ENCODE measurements at regions not wholly inside any gene's neighbourhood (a gene's known extent, or its start where the extent isn't known, plus 50 kb on each side); places are given as distances from the start of the nearest gene placed in this dataset.

DNA sequence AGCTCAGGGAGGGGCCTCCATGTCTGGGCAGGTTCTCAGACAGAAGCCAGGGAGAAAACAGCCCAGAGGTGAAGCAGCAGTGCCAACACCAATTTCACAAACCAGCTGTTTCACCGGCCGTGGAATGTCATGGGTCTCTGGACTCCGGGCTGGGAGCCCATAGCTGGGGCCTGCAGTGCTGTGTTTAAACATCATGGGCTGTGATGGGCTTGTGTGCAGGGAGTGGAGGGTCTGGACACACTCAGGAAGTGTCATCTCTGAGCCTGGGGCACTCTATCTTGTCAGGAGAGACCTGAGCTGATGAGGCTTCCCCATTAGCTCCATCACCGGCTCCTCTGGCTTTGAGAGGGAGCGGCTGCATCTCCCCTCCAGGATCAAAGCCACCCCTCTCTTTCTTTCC lies 173.6 kb upstream of the IGSF21 start:
- no peak for DNase-seq

DNA sequence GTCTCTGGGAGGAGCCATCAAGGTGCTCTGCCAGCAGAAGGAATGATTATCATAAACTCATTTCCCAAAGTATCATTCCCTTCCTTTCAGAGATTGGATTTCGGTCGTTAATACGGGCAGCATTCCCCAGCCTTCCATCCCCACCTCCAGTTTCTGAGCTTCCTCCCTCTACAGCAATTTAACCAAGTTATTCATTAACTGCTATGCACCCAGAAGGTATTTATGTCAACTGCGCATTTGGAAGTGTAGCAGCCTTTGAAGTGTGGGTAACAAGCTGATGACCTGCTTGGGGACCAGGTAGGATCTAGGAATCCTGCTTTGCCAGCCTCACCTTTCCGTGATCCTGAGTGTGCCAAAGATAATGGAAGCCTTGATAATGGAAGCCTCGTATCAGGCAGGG lies 172.4 kb upstream of the IGSF21 start:
- no peak for DNase-seq

DNA sequence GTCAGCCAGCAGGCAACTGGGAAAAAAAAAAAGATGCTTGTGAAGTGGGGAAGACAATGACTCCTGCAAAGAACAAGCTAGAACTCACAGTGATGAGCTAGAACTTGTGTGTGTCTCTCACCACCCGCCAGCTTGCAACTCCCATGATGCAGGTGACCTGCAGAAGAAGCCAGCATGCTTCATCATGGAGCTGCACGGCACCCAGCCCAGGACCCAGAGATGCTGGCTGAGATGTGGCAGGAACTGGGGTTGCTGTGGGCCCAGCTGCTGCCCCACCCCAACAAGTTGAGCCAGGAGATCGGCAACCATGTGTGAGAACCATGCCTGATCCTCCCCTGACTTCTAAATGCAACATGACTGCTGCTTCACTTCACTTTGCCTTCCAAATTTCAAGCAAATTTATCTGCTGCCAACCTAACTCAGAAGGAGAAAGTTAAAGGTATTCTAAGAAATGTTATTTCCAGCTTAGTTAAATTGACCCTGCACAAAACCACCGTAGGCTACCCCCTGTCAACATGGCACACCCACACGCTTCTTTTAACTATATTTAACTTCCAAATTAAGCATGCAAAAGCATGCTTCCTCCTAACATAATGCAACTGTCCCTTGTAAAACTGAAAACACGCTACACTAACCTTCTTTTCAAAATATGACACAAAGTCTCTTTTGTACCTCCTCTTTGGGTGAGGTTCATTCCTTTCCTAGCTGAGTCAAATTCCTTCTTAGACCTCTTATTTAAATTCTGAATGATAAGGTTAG lies 166.0 kb upstream of the IGSF21 start:
- DNase-seq, result no peak

DNA sequence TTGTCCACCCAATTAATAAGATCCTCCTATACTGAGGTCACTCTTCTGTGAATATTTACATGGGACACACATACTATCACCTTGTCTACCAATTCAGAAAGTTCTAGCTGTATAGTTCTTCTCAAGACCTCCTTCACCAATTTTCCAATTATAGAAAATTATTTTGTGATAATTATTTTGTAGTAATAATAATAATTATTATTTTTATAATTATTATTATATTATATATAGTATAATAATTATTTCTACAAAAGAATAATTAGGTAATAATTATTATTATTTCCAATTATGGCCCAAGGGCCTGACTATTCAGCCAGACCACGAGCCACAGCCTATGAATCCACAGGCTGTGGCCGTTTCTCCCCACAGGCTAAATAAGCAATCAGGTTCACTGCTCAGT lies 164.1 kb upstream of the IGSF21 start:
- DNase-seq, result no peak

DNA sequence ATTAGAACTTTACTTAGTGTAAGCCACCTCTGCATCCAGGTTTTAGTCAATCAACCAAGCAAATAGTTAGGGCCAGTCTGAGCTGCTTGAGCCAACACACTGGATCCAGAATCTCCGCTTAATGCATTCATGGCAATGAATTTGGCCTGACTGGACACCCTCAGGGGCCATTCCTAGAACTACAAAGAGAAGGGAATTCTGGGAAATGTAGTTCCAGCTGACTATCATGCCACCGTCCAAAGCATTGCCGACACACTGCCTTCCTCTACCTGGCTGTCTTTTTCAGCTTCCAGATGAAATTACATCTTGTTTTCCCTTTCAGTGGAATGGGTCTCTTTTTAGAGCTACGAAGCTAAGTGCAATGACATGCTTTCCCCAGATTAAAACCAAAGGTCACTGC lies 163.0 kb upstream of the IGSF21 start:
- no peak for DNase-seq

DNA sequence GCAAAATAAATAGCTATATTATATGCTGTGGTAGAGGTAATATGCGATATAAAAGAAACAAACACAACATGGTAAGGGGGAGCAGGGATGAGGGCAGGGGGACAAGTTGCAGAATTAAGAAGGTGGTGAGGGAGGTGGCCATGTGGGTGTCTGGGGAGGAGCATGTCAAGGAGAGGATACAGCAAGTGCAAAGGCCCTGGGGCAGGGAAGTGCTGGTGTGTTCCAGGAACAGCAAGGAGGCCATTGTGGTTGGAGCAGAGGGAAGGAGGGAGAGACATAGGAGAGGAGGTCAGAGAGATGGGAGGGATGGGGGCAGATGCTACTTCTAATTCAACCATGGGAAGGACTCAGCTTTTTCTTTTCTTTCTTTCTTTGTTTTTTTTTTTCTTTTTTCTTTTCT lies 161.2 kb upstream of the IGSF21 start:
- no peak for DNase-seq

DNA sequence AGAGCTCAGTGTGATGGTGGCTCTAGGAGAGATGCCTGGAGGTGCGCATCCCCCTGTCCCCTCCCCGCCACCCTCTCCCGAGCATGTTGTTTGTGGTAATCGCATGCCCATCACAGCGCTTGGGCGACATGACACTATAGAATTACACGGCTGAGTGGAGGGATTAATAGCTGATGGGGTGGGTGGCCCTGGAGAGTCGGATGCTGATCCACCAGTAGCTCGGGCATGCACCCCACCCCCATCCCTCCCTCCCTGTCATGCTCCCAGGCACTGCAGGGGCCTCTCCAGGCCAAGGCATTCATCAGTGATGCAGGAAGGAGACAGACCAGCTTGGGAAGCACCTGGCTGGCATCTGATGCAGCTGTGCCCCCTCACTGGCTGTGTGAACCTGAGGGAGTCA lies 159.0 kb upstream of the IGSF21 start:
- DNase-seq, result no peak

DNA sequence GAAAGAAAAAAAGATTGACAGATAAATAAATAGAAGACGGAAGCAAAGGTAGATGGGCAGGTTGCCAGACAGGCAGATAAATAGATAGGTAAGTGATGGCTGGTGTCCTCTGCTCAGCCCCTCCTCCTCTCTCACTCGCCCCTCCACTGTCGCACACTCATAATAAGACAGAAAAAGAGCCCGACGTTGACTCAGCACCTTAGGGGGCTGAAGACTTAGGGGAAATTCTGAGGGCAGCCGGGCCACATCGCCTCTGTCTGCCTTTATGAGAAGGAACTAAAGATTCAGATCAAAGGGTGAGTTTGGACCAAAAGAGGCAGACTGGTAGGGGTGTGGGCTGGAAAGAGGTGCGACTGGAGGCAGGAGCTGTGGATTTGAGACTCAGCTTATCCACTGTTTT lies 158.1 kb upstream of the IGSF21 start:
- DNase-seq, result no peak

DNA sequence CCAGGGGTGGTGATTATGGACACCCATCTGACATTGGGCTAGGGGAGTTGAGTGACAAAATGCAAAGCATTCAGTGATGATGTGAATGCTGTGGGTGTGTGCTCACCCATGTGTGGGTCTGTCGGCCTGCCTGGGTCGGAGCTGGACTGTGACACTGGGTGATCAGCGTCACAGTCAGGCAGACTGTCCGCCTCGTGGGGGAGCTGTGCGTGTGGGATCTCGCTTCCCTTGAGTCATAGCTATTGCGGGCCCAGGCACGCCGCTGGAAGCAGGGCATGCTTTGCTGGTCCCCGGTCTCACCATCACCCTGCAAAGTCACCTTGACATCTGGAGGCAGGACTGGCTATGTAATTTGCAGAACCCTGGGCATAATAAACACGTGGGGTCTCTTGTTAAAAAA lies 156.9 kb upstream of the IGSF21 start:
- DNase-seq, result no peak

DNA sequence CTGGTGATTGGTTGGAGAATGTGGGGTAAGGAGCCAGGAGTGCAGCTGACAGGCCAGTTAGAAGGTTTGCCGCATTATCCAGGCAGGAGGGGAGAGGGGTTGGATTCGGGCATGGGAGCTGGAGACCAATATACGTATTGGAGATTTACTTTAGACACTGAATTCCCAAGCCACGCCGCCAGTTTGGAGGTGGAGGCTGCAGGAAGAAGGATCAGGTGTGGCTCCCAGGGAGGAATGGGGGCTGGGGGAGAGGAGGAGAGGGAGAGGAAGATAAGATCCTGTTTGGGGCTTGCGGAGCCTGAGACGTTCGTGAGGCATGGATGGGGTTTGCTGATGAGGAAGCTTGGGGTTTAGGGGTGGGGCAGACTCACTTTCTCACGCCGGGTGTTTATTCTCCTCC lies 155.1 kb upstream of the IGSF21 start:
- no peak for DNase-seq

DNA sequence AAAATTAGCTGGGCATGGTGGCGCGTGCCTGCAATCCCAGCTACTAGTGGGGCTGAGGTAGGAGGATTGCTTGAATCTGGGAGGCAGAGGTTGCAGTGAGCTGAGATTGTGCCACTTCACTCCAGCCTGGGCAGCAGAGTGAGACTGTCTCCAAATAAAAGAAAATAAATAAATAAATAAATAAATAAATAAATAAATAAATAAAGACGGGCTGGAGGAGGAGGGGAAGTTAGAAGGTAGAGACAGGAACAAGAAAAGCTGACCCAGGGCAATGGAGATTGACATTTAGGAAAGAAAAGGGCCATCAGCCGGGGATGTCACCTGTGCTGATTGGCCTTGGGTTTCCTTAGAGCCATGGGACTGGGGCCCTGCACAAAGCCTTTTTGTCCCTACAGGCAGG lies 153.7 kb upstream of the IGSF21 start:
- no peak for DNase-seq

DNA sequence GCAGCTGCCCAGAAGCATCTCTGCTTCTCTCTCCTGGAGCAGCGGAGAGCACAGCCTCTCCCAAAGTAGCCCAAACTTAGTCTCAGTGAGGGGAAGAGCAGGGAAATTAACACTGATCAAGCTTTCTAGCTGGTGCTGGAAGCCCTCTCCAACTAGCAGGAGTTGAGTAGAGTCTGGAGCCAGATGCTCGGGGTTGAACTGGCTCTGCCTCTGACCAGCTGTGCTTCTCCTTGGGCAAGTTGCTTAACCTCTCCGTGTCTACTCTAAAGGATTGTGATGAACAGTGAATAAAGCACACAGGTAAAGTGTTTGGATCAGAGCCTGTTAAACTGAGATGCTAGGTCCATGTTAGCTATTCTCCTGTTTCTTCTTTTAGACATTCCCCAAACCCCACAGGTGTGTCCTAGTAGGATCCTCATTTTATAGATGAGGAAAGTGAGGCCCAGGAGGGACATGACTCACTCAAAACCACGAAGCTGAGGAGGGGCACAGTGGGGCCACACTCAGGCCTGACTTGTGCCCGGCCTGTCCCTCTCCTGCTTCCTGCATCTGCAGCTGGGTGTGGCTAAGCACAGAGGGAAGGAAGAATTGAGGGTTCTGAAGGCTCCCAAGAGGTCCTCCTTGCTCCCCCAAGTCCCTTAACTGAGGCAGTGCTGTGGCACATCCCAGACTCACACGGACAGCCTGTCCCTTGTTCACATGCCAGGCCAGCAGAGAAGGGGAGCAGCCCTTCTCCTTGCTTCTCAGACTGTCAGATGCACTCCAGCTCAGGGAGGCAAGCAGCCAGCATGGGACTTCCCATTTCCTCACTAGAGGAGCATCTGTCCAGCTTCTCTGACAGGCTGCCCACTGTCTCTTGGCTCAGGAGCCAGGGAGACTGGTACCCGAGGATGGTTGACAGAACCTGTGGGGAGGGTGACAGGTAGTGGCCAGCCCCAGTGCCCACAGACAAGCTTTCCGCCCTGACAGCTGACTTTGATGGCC lies 152.0 kb upstream of the IGSF21 start:
- no peak for DNase-seq

DNA sequence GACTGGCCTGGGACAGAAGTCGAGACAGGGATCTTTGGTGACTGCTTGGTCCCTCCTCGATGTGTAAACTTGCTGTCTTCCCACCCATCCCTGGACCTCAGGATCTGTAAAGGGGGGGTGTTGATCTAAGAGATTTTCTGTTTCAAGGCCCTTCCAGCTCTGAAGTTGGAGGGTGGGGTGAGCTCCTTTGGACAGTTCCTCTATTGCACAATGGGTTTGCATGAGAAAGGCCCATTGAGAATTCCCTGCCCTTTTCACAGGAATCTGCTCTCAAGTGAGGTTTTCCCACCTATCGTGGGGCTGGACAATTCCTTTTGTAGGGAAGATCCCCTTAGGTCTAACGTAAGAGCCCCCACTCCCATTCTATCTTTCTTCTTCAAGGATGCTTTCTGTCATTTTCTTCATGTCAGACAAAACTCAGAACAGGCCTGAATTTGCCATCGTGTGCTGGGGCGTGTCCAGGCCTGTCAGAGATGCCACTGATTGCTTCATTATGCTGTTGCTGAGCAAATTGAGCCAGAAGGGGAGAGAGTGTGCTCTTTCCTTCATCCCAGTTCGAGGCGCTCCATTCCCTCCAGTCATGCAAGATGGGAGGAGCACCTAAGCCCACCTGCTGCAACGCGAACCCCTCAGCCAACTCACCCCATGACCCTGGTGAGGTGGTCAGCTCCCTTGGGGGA lies 149.9 kb upstream of the IGSF21 start:
- no peak for DNase-seq

DNA sequence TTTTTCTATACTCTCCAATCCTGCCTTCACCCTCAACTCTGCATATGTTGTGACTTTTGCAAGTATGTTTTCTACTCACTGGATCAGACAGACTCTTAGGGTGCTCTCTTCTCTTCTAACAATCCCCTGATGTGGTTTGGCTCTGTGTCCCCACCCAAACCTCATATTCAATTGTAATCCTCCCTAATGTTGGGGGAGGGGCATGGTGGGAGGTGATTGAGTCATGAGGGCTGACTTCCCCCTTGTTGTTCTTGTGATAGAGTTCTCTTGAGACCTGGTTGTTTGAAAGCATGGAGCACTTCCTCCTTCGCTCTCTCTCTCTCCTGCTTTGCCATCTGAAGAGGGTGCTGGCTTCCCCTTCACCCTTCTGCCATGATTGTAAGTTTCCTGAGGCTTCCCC lies 148.9 kb upstream of the IGSF21 start:
- DNase-seq, result no peak

DNA sequence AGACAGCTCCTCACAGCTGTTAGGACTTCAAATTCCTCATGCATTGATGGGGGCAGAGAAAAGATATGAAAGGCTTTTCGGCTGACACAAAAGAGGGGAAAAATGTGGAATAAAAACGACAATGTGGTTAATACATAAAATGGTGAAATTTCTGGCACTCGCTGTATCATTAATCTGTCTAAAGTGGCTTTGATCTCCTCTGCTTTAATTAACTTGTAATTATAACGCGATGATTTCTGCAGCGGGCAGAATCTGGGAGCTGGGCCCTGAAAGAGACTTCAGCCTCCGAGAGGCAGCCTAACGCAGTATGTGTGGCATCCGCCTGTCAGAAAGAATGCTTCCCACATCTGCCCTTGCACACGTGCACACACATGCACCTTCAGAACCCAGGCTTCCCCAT lies 144.1 kb upstream of the IGSF21 start:
- no peak for DNase-seq

DNA sequence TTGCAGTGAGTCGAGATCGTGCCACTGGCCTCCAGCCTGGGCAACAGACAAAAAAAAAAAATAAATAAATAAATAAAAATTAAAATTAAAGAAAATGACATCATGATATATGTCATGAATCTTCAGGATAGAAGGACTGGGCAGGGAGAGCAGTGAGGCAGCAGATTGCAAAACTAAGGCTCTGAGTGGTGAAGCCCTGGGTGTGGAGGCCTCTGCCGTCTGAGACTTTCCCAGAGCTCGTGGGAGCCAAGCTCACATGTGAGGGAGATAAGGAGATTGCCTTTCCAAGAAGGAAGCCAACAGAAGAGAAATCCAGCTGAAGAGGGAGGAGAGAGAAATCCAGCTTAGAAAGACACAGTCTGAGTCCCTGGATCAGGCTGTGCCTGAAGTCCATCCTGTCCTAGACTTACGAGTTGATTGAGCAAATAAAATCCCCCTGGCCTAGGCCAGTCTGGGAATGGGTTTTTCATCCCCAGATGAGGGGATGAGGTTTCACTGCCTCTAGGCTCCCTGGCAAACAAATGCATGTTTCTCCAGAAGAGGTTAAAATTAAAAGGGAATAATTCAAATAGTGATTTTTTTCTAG lies 142.0 kb upstream of the IGSF21 start:
- no peak for DNase-seq

DNA sequence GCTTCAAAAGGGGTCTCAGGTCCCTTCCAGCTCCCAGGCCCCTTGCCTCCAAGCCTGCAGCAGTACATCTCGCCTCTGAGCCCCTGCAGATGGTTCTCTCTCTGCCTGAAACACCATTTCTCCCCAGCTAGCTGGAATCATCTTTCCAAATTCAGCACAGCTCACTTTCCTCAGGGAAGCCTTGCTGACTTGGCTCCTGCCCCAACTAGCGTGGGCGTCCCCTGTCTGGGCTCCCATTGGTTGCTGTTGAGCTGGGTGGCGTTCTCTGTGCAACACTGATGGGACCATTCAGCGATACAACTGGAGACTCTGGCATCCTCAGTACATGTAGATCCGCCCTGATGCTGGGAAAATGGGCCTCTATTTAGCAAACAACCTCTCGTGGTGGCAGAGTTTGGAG lies 141.3 kb upstream of the IGSF21 start:
- DNase-seq, result no peak

DNA sequence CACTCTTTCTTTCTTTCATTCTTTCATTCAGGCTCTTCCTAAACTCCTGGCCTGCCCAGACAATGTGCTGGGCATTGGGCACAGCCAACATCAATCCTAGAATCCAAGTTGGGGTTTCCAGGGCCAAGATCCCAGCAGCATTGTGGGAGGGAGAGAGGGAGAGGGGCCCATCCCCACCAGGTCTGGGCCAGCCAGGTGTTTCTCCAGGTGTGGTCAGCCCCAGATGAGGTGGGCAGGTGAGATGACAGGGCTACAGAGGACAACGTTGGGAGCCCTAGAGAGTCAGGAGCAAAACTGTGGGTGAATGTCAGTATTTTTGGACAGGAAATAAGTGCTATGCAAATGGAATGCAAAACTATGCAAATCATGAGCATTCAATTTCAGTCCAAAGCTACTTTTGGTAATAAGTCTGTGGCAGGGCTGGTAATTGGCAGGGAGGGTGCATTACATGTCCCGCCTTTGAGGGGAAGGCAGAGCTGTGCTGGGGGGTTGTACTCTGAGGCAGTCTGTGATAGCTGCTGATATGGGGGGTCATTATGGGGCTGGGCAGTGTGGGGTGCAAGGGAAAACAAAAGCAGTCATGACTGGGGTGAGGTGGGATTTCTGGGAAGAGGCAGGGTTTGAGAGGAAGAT lies 139.9 kb upstream of the IGSF21 start:
- no peak for DNase-seq

DNA sequence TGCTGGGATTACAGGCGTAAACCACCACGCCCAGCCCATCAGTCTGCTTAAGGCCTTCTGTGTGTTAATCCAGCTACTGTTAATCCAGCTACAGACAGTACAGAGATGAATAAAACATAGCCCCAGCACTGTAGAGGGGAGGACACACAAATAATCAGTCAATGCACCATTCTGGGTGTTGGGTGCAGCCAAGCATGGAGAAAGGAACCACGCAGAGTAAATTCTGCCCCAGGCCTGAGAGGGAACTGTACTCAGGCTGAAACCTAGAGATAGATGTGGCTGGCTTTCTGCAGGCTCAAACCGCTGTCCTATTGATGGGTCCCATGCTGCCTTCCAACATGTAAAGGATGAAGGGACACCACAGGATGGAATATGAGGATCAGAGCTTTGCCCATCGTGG lies 136.8 kb upstream of the IGSF21 start:
- DNase-seq, result no peak

DNA sequence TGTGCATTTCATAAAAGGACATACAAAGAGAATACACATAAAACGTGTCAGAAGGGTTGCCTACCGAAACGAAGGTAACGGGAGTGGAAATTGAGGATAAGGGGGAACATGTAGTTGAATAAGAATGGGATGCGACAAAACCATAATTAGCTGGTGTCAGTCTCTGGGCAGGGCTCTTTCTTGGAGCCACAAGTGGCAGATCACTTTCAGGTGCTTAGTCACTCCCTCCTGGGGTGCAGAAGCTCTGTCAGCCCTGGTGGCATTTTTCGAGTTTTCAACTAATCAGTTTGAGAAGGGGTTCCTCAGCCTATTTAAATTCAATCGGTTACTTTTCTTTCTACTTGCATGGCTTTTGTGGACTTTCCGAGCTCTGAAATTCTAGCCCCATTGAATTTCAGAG lies 133.9 kb upstream of the IGSF21 start:
- DNase-seq, result no peak

DNA sequence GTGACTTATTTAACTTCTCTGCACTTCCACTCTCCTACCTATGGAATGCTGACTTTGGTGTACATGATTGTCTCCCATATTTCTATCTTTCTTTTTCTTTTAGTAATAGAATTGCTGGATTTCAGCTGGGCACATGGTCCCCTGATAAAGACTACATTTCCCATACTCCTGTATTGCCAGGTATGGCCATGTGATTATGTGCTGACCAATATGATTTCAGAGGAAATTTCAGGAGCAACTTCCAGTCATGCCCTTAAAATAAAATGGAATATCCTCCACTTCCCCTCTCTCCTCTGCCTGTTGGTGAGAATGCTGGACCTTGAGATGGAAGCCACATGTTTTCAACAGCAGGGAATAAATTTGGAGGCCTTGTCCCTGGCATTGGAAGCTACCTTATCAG lies 130.7 kb upstream of the IGSF21 start:
- DNase-seq, result no peak

DNA sequence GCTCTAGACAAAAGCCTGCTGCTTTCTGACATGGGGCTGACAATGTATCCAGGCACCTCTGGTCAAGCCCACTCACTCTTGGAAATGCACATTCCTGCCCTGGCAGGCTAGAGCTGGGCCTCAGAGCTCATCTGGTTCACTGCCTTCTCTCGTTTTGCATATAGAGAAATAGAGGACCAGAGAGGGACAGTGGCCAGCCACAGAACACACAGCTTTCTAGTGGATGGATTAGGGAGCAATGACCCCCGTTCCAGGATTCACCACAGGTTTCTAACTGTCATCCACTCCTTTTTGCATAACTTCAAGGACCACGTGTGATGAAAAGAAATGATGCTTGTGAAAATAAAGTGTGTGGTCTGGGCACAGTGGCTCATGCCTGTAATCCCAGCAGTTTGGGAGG lies 129.6 kb upstream of the IGSF21 start:
- DNase-seq, result no peak

DNA sequence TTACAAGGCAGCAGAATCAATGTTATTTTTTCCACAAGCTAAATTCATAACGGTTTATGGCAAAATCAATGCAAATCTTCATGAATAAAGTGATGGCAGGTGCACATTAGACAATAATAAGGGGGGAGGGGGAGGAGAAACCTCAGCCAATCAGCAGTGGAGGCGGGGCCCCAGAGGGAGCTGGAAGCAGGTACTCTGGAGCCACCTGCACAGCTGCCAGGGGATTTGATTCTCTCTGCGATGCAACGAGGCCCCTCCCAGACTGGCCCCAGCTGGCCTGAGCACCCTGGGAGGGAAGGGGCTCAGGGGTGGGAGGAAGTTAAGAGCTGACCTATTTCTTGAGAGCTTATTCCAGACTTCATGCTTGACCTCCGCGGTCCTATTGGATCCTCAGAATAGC lies 127.8 kb upstream of the IGSF21 start:
- DNase-seq, result no peak
